ENCODE measurements at regions not wholly inside any gene's neighbourhood (a gene's known extent, or its start where the extent isn't known, plus 50 kb on each side); places are given as distances from the start of the nearest gene placed in this dataset. TPM values are rescaled to one million over a fixed set of nuclear protein-coding genes. Genes with fewer than 3 reads are reported as not detected.

Small RNA genes lying in the stretch of these regions (microRNA-seq; reads per million reads assigned to microRNA genes)
- gene MIR2114, result not detected
